CD4-positive, alpha-beta T cell treated with Interleukin-12 subunit alpha and Interleukin-12 subunit beta, for 1 hour (primary cell): ENCODE measurements at regions not wholly inside any gene's neighbourhood (a gene's known extent, or its start where the extent isn't known, plus 50 kb on each side); places are given as distances from the start of the nearest gene placed in this dataset.
"Not testable (repeated sequence)": the region's sequence is repeated elsewhere in the genome, so short reads cannot be mapped to it uniquely, and the experiment has no call there.

ENCODE experiments used
- DNase-seq: peaks from one replicate; pipeline ENCODE4 v3.0.0-alpha.2; 2020

DNA sequence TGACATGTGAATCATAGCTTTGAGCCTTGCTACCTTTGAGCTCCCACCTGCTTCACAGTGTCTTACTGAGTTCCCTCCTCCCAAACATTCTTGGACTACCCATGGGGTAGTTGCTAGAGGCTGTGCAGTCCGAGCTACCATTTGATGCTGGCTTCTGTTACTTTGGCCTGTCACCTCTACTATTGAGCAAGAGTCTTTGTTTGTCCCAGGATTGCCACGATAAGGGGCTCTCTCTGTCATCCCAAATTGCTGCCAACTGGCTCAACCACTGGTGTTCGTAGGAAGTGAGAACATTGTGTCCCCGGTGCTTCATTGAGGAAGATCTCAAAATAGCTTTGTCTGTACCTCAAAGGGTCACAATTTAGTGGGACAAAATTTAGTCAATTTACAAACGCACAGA lies 59.1 kb upstream of the PAX8 start:
- DNase-seq: no peak

- not testable (repeated sequence) for DNase-seq
These were observed 57.3 kb upstream of the PAX8 start for GRCh38 chr2:113336040-113336439.

DNA sequence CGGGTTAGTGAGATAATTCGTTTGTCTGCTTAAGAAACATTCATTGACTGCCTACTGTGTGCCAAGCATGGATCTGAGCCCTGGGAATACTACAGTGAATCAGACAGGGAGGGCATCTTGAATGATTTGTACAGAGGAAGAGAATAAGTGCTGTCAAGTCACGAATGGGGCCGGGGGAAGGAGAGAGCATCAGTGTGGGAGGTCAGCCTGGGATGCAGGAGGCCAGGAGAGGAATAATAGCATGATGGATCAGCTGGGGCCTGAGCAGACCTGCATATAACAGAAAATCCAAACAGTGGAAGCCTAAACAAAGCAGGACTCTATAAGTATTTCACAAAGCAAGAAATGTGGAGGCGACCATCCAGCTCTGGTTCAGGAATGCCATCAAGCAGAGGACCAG lies 55.4 kb upstream of the PAX8 start:
- DNase-seq: no peak

GRCh38 chr2:113333735-113334134 lies 55.0 kb upstream of the PAX8 start:
- DNase-seq: not testable (repeated sequence)

DNA sequence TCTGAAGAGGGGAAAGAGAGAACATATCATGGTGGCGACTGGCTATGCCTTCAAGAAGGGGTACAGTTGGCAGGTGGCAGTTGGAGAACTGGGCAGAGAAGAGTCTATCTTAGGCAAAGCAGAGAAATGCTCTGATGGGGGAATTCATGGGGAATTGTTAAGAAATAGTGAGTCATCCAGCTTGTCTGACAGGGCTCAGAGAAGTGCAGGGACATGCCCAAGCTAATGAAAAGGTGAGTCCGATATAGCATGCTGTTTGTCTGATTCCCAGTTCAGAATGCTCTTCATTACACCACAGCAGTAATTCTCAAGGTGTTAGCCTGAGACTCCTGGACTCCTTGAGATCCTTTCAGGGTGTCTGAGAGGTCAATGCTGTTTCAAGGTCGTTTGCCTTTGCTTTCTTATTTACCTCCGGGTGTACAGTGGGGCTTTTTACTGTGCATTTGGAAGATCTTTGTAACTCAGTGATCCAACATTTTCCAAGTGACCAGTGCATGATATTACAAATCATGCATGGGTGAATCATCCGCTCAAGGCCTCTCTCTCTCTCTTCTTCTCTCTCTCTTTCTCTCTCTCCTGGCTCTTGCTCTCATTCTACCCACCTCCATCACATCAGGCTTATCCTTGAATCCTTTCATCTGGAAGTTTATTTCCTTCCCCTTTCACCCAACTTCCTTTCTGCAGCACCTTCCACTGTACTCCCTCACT lies 51.5 kb upstream of the PAX8 start:
- not testable (repeated sequence) for DNase-seq

GRCh38 chr2:113328973-113329372 lies 50.3 kb upstream of the PAX8 start:
- not testable (repeated sequence) for DNase-seq

DNA sequence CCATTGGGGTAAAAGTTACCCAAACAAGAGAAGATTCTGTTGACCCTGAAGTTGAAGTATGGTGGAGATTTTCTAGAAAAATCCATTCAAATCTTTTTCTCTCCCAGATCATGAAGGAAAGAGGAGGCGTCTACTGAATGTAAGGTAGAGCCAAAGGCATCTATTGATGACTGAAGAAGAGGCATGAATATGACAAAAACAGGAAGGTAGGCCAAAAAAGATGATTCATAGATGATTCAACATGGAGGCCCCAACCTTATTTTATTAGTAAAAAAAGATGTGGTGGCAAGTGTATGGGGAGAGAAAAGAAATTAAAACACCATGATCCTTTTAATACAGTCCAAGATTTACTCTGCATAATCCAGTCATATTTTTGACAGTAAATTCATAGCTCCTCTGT lies 49.9 kb upstream of the PAX8 start:
- not testable (repeated sequence) for DNase-seq
